Tibial artery (tissue), 4 donors: ENCODE measurements at regions not wholly inside any gene's neighbourhood (a gene's known extent, or its start where the extent isn't known, plus 50 kb on each side); places are given as distances from the start of the nearest gene placed in this dataset.

ENCODE experiments used
- DNase-seq, 2 donors: peaks; one replicate each; pipeline ENCODE4 v3.0.0-alpha.2; 2019
- H3K27ac ChIP-seq, 2 donors: fragments of 200-600 bp; sonication (generic) in 1 of 2; 1 replicate in 1 of 2; 2 replicates in 1 of 2; pipeline ENCODE4 v1.5.1; 2018 to 2019; ENCODE audit warnings: mild to moderate bottlenecking in 1 of 2
- H3K27me3 ChIP-seq, 2 donors: fragments of 200-600 bp; sonication (generic) in 1 of 2; one replicate each; pipeline versions ENCODE4 v1.5.1 to v1.6.0; 2016 to 2019
- H3K36me3 ChIP-seq, 3 donors: fragments of 200-600 bp; sonication (generic) in 2 of 3; one replicate each; pipeline ENCODE4 v1.5.1; 2016 to 2019; ENCODE audit warnings: mild to moderate bottlenecking in 2 of 3
- H3K4me1 ChIP-seq, 4 donors: fragments of 200-600 bp; sonication (generic) in 2 of 4; 1 replicate in 3 of 4; 2 replicates in 1 of 4; pipeline ENCODE4 v1.5.1; 2016 to 2019
- H3K4me3 ChIP-seq, 2 donors: fragments of 200-600 bp; sonication (generic) in 1 of 2; 1 replicate in 1 of 2; 2 replicates in 1 of 2; pipeline ENCODE4 v1.5.1; 2018 to 2019; ENCODE audit warnings: mild to moderate bottlenecking in 2 of 2
- H3K9me3 ChIP-seq, 3 donors: fragments of 200-600 bp; sonication (generic) in 1 of 3; one replicate each; pipeline ENCODE4 v1.5.1; 2016 to 2019
- CTCF ChIP-seq, 2 experiments: fragments of 200-600 bp in 1 of 2; fragments of 450-650 bp in 1 of 2; IDR thresholded peaks; one replicate each; pipeline ENCODE4 v1.5.1; 2017 to 2019; ENCODE audit warnings: antibody characterized with exemption in 2 of 2, mild to moderate bottlenecking in 1 of 2, moderate library complexity in 1 of 2
- intact Hi-C: fragments of 100-400 bp; cut with DNase I; formaldehyde crosslinking; loops from one replicate; pipeline ENCODE4 v1.15.0; 2023; ENCODE audit warnings: low total_unique reads

- no peak for TF ChIP-seq CTCF (IDR thresholded peaks at IDR 0.05)
- H3K27ac ChIP-seq, result no peak overlapping the region
- no peaks in the 10 kb centered on the region for H3K36me3 ChIP-seq
- no peaks in the 10 kb centered on the region for H3K9me3 ChIP-seq
- DNase-seq, result no peak
- H3K27me3 ChIP-seq, result no peaks in the 10 kb centered on the region
- H3K4me1 ChIP-seq, result no peaks in the 10 kb centered on the region
- H3K4me3 ChIP-seq, result no peak overlapping the region
- intact Hi-C loops, result no loop called here
Measured at GRCh38 chr2:59266453-59266852, 1025.3 kb upstream of the FANCL start.

- Histone ChIP-seq H3K9me3 (no peaks in the 10 kb centered on the region), H3K4me1 (no peaks in the 10 kb centered on the region), H3K4me3 (no peak overlapping the region), H3K27ac (no peak overlapping the region), H3K27me3 (no peaks in the 10 kb centered on the region), H3K36me3 (no peaks in the 10 kb centered on the region)
- no peak for TF ChIP-seq CTCF (IDR thresholded peaks at IDR 0.05)
- intact Hi-C loops, result loop anchor here (5.0 kb wide), 1 partner anchor 1197 kb away; no protein-coding TSS in a partner anchor
- DNase-seq, result no peak
Measured at GRCh38 chr2:59259913-59260312, 1018.8 kb upstream of the FANCL start.

GRCh38 chr2:59256290-59256689 is 1015.2 kb upstream of the FANCL start:
- no peak for TF ChIP-seq CTCF (IDR thresholded peaks at IDR 0.05)
- H3K27me3 ChIP-seq, result no peaks in the 10 kb centered on the region
- no peaks in the 10 kb centered on the region for H3K36me3 ChIP-seq
- intact Hi-C loops, result no loop called here
- H3K4me1 ChIP-seq, result no peaks in the 10 kb centered on the region
- H3K4me3 ChIP-seq, result no peak overlapping the region
- H3K27ac ChIP-seq, result no peak overlapping the region
- no peak for DNase-seq
- H3K9me3 ChIP-seq, result no peaks in the 10 kb centered on the region

GRCh38 chr2:59254279-59254678 is 1013.2 kb upstream of the FANCL start:
- no peak for TF ChIP-seq CTCF (IDR thresholded peaks at IDR 0.05)
- no peak overlapping the region for H3K27ac ChIP-seq
- no peak overlapping the region for H3K4me3 ChIP-seq
- no peaks in the 10 kb centered on the region for H3K27me3 ChIP-seq
- no peaks in the 10 kb centered on the region for H3K36me3 ChIP-seq
- intact Hi-C loops, result no loop called here
- H3K9me3 ChIP-seq, result no peaks in the 10 kb centered on the region
- H3K4me1 ChIP-seq, result no peaks in the 10 kb centered on the region
- DNase-seq, result no peak

GRCh38 chr2:59250307-59250677 is 1009.2 kb upstream of the FANCL start:
- no peak for DNase-seq
- no peaks in the 10 kb centered on the region for H3K9me3 ChIP-seq
- no peak overlapping the region for H3K27ac ChIP-seq
- H3K4me1 ChIP-seq, result no peaks in the 10 kb centered on the region
- TF ChIP-seq CTCF (IDR thresholded peaks at IDR 0.05), result no peak
- no peaks in the 10 kb centered on the region for H3K27me3 ChIP-seq
- intact Hi-C loops, result no loop called here
- no peaks in the 10 kb centered on the region for H3K36me3 ChIP-seq
- H3K4me3 ChIP-seq, result no peak overlapping the region
